ENCODE measurements at regions not wholly inside any gene's neighbourhood (a gene's known extent, or its start where the extent isn't known, plus 50 kb on each side); places are given as distances from the start of the nearest gene placed in this dataset.

DNA sequence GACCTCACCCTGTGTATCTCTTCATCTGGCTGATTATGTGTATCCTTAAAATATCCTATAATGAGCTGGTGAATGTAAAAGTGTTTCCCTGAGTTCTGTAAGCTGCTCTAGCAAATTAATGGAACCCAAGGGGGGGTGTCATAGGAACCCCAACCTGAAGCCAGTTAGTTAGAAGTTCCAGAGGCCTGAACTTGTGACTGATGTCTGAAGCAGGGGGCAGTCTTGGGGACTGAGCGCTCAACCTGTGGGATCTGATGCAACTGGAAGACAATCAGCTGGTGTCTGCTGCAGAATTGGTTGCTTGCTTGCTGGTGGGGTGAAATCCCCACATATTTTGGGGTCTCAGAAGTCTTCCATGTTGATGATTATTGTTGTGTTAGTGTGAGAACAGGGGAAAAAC lies 75.7 kb upstream of the NKD1 start:
- TF ChIP-seq FOXA2 (IDR thresholded peaks at IDR 0.05), result no peak
- TF ChIP-seq, protein P1, sequence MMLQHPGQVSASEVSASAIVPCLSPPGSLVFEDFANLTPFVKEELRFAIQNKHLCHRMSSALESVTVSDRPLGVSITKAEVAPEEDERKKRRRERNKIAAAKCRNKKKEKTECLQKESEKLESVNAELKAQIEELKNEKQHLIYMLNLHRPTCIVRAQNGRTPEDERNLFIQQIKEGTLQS (IDR thresholded peaks at IDR 0.05), result no peak
- TF ChIP-seq, protein P2, sequence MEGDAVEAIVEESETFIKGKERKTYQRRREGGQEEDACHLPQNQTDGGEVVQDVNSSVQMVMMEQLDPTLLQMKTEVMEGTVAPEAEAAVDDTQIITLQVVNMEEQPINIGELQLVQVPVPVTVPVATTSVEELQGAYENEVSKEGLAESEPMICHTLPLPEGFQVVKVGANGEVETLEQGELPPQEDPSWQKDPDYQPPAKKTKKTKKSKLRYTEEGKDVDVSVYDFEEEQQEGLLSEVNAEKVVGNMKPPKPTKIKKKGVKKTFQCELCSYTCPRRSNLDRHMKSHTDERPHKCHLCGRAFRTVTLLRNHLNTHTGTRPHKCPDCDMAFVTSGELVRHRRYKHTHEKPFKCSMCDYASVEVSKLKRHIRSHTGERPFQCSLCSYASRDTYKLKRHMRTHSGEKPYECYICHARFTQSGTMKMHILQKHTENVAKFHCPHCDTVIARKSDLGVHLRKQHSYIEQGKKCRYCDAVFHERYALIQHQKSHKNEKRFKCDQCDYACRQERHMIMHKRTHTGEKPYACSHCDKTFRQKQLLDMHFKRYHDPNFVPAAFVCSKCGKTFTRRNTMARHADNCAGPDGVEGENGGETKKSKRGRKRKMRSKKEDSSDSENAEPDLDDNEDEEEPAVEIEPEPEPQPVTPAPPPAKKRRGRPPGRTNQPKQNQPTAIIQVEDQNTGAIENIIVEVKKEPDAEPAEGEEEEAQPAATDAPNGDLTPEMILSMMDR (IDR thresholded peaks at IDR 0.05; ENCODE audit: low read depth, low read length, missing input control), result no peak
- no peak for TF ChIP-seq RAD21 (IDR thresholded peaks at IDR 0.05)
- TF ChIP-seq, protein P3, sequence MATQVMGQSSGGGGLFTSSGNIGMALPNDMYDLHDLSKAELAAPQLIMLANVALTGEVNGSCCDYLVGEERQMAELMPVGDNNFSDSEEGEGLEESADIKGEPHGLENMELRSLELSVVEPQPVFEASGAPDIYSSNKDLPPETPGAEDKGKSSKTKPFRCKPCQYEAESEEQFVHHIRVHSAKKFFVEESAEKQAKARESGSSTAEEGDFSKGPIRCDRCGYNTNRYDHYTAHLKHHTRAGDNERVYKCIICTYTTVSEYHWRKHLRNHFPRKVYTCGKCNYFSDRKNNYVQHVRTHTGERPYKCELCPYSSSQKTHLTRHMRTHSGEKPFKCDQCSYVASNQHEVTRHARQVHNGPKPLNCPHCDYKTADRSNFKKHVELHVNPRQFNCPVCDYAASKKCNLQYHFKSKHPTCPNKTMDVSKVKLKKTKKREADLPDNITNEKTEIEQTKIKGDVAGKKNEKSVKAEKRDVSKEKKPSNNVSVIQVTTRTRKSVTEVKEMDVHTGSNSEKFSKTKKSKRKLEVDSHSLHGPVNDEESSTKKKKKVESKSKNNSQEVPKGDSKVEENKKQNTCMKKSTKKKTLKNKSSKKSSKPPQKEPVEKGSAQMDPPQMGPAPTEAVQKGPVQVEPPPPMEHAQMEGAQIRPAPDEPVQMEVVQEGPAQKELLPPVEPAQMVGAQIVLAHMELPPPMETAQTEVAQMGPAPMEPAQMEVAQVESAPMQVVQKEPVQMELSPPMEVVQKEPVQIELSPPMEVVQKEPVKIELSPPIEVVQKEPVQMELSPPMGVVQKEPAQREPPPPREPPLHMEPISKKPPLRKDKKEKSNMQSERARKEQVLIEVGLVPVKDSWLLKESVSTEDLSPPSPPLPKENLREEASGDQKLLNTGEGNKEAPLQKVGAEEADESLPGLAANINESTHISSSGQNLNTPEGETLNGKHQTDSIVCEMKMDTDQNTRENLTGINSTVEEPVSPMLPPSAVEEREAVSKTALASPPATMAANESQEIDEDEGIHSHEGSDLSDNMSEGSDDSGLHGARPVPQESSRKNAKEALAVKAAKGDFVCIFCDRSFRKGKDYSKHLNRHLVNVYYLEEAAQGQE (IDR thresholded peaks at IDR 0.05), result no peak
- TF ChIP-seq TAF1 (conservative IDR thresholded peaks at IDR 0.05), result no peak
- TF ChIP-seq GABPA (IDR thresholded peaks at IDR 0.05 in 1 of 2, conservative IDR thresholded peaks at IDR 0.05 in 1 of 2), result no peak
- TF ChIP-seq, protein P4, sequence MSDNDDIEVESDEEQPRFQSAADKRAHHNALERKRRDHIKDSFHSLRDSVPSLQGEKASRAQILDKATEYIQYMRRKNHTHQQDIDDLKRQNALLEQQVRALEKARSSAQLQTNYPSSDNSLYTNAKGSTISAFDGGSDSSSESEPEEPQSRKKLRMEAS (IDR thresholded peaks at IDR 0.05), result no peak
- no peak for TF ChIP-seq SP1 (IDR thresholded peaks at IDR 0.05)
